Left ventricle myocardium inferior (tissue), 1 donor: ENCODE measurements at regions not wholly inside any gene's neighbourhood (a gene's known extent, or its start where the extent isn't known, plus 50 kb on each side); places are given as distances from the start of the nearest gene placed in this dataset.

Experiments
- DNase-seq: peaks from one replicate; pipeline ENCODE4 v3.0.0-alpha.2; 2020
- H3K27ac ChIP-seq: fragments of 200-600 bp; replicated peaks from 2 replicates; pipeline ENCODE4 v1.8.0; 2021
- H3K27me3 ChIP-seq: fragments of 200-600 bp; 2 replicates; pipeline ENCODE4 v1.8.0; 2021; ENCODE audit warnings: low read depth
- H3K36me3 ChIP-seq: fragments of 200-600 bp; 2 replicates; pipeline ENCODE4 v1.8.0; 2021
- H3K4me1 ChIP-seq: fragments of 200-600 bp; 2 replicates; pipeline ENCODE4 v1.8.0; 2021
- H3K4me3 ChIP-seq: fragments of 200-600 bp; 2 replicates; pipeline ENCODE4 v1.8.0; 2021; ENCODE audit warnings: mild to moderate bottlenecking, moderate library complexity
- H3K9me3 ChIP-seq: fragments of 200-600 bp; replicated peaks from 2 replicates; pipeline ENCODE4 v1.8.0; 2021
- CTCF ChIP-seq: fragments of 200-600 bp; IDR thresholded peaks from 2 replicates; pipeline ENCODE4 v1.8.0; 2021; ENCODE audit warnings: antibody characterized with exemption, mild to moderate bottlenecking, borderline replicate concordance
- intact Hi-C: fragments of 100-400 bp; cut with micrococcal nuclease; formaldehyde crosslinking; loops from one replicate; pipeline ENCODE4 v1.11.0; 2022
- donor health status: DM: no; HTN: yes; CAD: no; lungs with severe emphysema.

DNA sequence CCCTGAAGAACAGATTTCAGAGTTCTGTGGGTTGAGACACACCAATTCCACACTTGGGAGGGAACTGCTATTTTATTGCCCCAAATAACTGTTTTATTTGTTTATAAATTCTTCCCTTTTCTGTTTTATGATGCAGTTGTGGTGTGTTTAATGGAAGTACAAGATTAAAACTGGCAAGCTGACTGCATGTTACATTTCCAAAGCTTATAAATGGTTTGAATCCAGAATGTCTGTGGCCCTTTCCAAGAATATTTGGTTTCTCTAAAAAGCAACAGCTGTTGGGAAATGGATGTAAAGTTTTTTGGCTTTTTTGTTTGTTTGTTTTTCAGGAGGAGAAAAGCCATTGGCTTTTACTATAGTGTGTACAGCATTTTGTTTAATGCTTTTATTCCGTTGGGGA is 234.5 kb downstream of the MTX2 start:
- intact Hi-C loops: no loop called here

GRCh38 chr2:176504440-176504839 is 235.2 kb downstream of the MTX2 start:
- no peak for DNase-seq
- TF ChIP-seq CTCF: no peak
- Histone ChIP-seq H3K4me1 (peaks cover 5% of the 10 kb centered on the region), H3K4me3 (no peak overlapping the region), H3K27me3 (peaks cover 19% of the 10 kb centered on the region), H3K36me3 (no peaks in the 10 kb centered on the region), H3K27ac (no peak overlapping the region), H3K9me3 (no peaks in the 10 kb centered on the region)
- intact Hi-C loops: no loop called here

More for the DNA sequence above, 234.5 kb downstream of the MTX2 start:
- H3K27me3 ChIP-seq: peaks cover 19% of the 10 kb centered on the region
- H3K4me3 ChIP-seq: no peak overlapping the region
- no peaks in the 10 kb centered on the region for H3K9me3 ChIP-seq
- no peak overlapping the region for H3K27ac ChIP-seq
- no peak for TF ChIP-seq CTCF
- no peaks in the 10 kb centered on the region for H3K36me3 ChIP-seq
- peaks cover 5% of the 10 kb centered on the region for H3K4me1 ChIP-seq
- DNase-seq: no peak

DNA sequence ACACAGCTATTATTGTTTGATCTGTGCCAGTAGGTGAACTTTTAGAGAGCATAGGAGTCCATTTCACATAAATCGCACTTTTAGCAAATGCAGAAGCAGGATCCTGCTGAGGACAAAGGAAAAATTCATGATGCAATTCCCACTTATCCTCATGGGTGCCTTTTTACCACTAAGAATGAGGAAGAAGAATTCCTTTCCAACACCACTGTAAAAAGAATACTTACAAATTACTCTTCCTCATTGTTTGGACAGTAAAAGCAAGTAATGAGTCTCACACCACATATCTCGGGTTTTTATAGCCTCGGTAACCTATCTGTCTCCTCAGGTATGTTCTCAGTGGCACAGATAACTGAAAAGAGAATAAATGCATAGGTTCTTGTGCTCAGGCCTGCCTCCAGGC is 238.5 kb downstream of the MTX2 start:
- Histone ChIP-seq H3K4me1 (peaks cover 5% of the 10 kb centered on the region), H3K27ac (no peak overlapping the region), H3K9me3 (no peaks in the 10 kb centered on the region), H3K27me3 (peaks cover 7% of the 10 kb centered on the region), H3K36me3 (no peaks in the 10 kb centered on the region), H3K4me3 (no peak overlapping the region)
- intact Hi-C loops: no loop called here
- no peak for TF ChIP-seq CTCF
- no peak for DNase-seq

GRCh38 chr2:176508374-176508773 is 239.1 kb downstream of the MTX2 start:
- Histone ChIP-seq H3K27me3 (peaks cover under 1% of the 10 kb centered on the region), H3K4me1 (no peaks in the 10 kb centered on the region), H3K4me3 (no peak overlapping the region), H3K9me3 (no peaks in the 10 kb centered on the region), H3K36me3 (no peaks in the 10 kb centered on the region), H3K27ac (no peak overlapping the region)
- DNase-seq: no peak
- no peak for TF ChIP-seq CTCF
- intact Hi-C loops: no loop called here

GRCh38 chr2:176508984-176509740 is 239.9 kb downstream of the MTX2 start:
- intact Hi-C loops: no loop called here
- Histone ChIP-seq H3K27me3 (no peaks in the 10 kb centered on the region), H3K27ac (no peak overlapping the region), H3K9me3 (no peaks in the 10 kb centered on the region), H3K4me3 (no peak overlapping the region), H3K36me3 (no peaks in the 10 kb centered on the region), H3K4me1 (no peaks in the 10 kb centered on the region)
- TF ChIP-seq CTCF: no peak
- no peak for DNase-seq
